NT2/D1 (cell line): ENCODE measurements at regions not wholly inside any gene's neighbourhood (a gene's known extent, or its start where the extent isn't known, plus 50 kb on each side); places are given as distances from the start of the nearest gene placed in this dataset.

Source experiments
- SUZ12 ChIP-seq: IDR thresholded peaks from 2 replicates; pipeline ENCODE4 v1.6.1; 2011; ENCODE audit not compliant: insufficient read length, insufficient read depth; ENCODE audit errors: extremely low read depth
- YY1 ChIP-seq: IDR thresholded peaks from 2 replicates; pipeline ENCODE4 v1.6.1; 2011; ENCODE audit not compliant: insufficient read length, insufficient read depth
- ZNF274 ChIP-seq: IDR thresholded peaks from 2 replicates; pipeline ENCODE4 v1.6.1; 2011; ENCODE audit warnings: mild to moderate bottlenecking, low read depth, low read length

GRCh38 chr15:56804938-56805337 is 71.6 kb upstream of the ZNF280D start:
- TF ChIP-seq SUZ12 (no peak), ZNF274 (no peak), YY1 (no peak)
